HepG2 (cell line): ENCODE measurements at regions not wholly inside any gene's neighbourhood (a gene's known extent, or its start where the extent isn't known, plus 50 kb on each side); places are given as distances from the start of the nearest gene placed in this dataset.
A peak's percentile ranks its signal among the peaks of the same experiment; 100 is the strongest.

Source experiments
- AFF4 ChIP-seq: sonication (generic); formaldehyde crosslinking; IDR thresholded peaks from 2 replicates; pipeline ENCODE4 v1.4.0; 2020; ENCODE audit warnings: missing genetic modification reagents
- FOXK1 ChIP-seq: sonication (generic); formaldehyde crosslinking; IDR thresholded peaks from 2 replicates; pipeline ENCODE4 v1.4.0; 2020; ENCODE audit warnings: low read depth, missing genetic modification reagents, borderline replicate concordance
- GMEB2 ChIP-seq: IDR thresholded peaks from 2 replicates; pipeline ENCODE4 v1.6.1; 2016; ENCODE audit warnings: missing biosample characterization, missing genetic modification reagents, low read depth
- IRF9 ChIP-seq: sonication (generic); formaldehyde crosslinking; IDR thresholded peaks from 2 replicates; pipeline ENCODE4 v1.8.0; 2022; ENCODE audit warnings: missing genetic modification reagents, mild to moderate bottlenecking, borderline replicate concordance
- NPAS2 ChIP-seq: sonication (generic); formaldehyde crosslinking; IDR thresholded peaks from 2 replicates; pipeline ENCODE4 v1.8.0; 2022; ENCODE audit warnings: mild to moderate bottlenecking, missing genetic modification reagents, borderline replicate concordance
- NRL ChIP-seq: sonication (generic); formaldehyde crosslinking; IDR thresholded peaks from 2 replicates; pipeline ENCODE4 v1.5.0; 2020; ENCODE audit warnings: missing genetic modification reagents, mild to moderate bottlenecking, moderate library complexity, borderline replicate concordance
- SCMH1 ChIP-seq: sonication (generic); formaldehyde crosslinking; IDR thresholded peaks from 2 replicates; pipeline ENCODE4 v1.9.0; 2021; ENCODE audit warnings: missing genetic modification reagents, mild to moderate bottlenecking, borderline replicate concordance
- SMC3 ChIP-seq: IDR thresholded peaks from 2 replicates; pipeline ENCODE4 v1.6.1; 2011; ENCODE audit warnings: low read length, improper control_type of control experiment
- THYN1 ChIP-seq: sonication (generic); formaldehyde crosslinking; IDR thresholded peaks from 2 replicates; pipeline ENCODE4 v1.8.1; 2023; ENCODE audit warnings: low read depth, mild to moderate bottlenecking, moderate library complexity, missing genetic modification reagents, borderline replicate concordance
- TRIM22 ChIP-seq: fragments of 450-650 bp; IDR thresholded peaks from 2 replicates; pipeline ENCODE4 v1.6.1; 2017
- ZBTB33 ChIP-seq: sonication (generic); formaldehyde crosslinking; IDR thresholded peaks from 2 replicates; pipeline ENCODE4 v1.4.0; 2020; ENCODE audit warnings: missing genetic modification reagents
- ZBTB7B ChIP-seq: sonication (generic); formaldehyde crosslinking; IDR thresholded peaks from 2 replicates; pipeline ENCODE4 v1.4.0; 2020; ENCODE audit warnings: missing genetic modification reagents
- ZNF10 ChIP-seq: sonication (generic); formaldehyde crosslinking; IDR thresholded peaks from 2 replicates; pipeline ENCODE4 v1.4.0; 2020; ENCODE audit warnings: mild to moderate bottlenecking, low read depth, missing genetic modification reagents, borderline replicate concordance
- ZNF136 ChIP-seq: sonication (generic); formaldehyde crosslinking; IDR thresholded peaks from 2 replicates; pipeline ENCODE4 v1.8.1; 2022; ENCODE audit warnings: low read depth, mild to moderate bottlenecking, moderate library complexity, missing genetic modification reagents
- ZNF251 ChIP-seq: sonication (generic); formaldehyde crosslinking; IDR thresholded peaks from 2 replicates; pipeline ENCODE4 v1.9.0; 2021; ENCODE audit warnings: mild to moderate bottlenecking, missing genetic modification reagents
- ZNF275 ChIP-seq: sonication (generic); formaldehyde crosslinking; IDR thresholded peaks from 2 replicates; pipeline ENCODE4 v1.8.0; 2022; ENCODE audit warnings: missing genetic modification reagents, mild to moderate bottlenecking, inconsistent platforms, borderline replicate concordance
- ZNF329 ChIP-seq: sonication (generic); formaldehyde crosslinking; IDR thresholded peaks from 2 replicates; pipeline ENCODE4 v1.9.0; 2021; ENCODE audit warnings: low read depth, mild to moderate bottlenecking, missing genetic modification reagents
- ZNF430 ChIP-seq: sonication (generic); formaldehyde crosslinking; IDR thresholded peaks from 2 replicates; pipeline ENCODE4 v1.9.0; 2021; ENCODE audit warnings: mild to moderate bottlenecking, missing genetic modification reagents

- TF ChIP-seq ZNF329 (CRISPR knock-in tag) (no peak), ZNF275 (CRISPR knock-in tag) (no peak), AFF4 (no peak), THYN1 (CRISPR knock-in tag) (no peak), GMEB2 (CRISPR knock-in tag) (no peak), TRIM22 (no peak), NRL (no peak), ZNF430 (CRISPR knock-in tag) (0 out of 2 replicates have a peak, but pooled peaks have one; percentile 33), ZNF136 (CRISPR knock-in tag) (no peak), SCMH1 (CRISPR knock-in tag) (no peak), ZNF251 (CRISPR knock-in tag) (no peak), SMC3 (no peak), ZNF10 (CRISPR knock-in tag) (no peak), ZBTB7B (CRISPR knock-in tag) (0 out of 2 replicates have a peak, but pooled peaks have one; percentile 3), FOXK1 (no peak), IRF9 (CRISPR knock-in tag) (no peak), ZBTB33 (CRISPR knock-in tag) (no peak), NPAS2 (CRISPR knock-in tag) (no peak)
Observed at GRCh38 chr22:27670701-27671412, 130.7 kb downstream of the MN1 start (continued).
